ENCODE measurements at regions not wholly inside any gene's neighbourhood (a gene's known extent, or its start where the extent isn't known, plus 50 kb on each side); places are given as distances from the start of the nearest gene placed in this dataset.

GRCh38 chr15:29448320-29448719 is 178.7 kb upstream of the NSMCE3 start:
- TF ChIP-seq MAX (IDR thresholded peaks at IDR 0.05) (no peak), E2F6 (IDR thresholded peaks at IDR 0.05; ENCODE audit: borderline replicate concordance, low read depth) (no peak), CTCF (IDR thresholded peaks at IDR 0.05) (no peak), SMC3 (IDR thresholded peaks at IDR 0.05) (no peak), POLR2A (IDR thresholded peaks at IDR 0.05; ENCODE audit: low read length) (no peak)
